Psoas muscle (tissue), 7 donors: ENCODE measurements at regions not wholly inside any gene's neighbourhood (a gene's known extent, or its start where the extent isn't known, plus 50 kb on each side); places are given as distances from the start of the nearest gene placed in this dataset.

ENCODE experiments used
- ATAC-seq, 4 donors: fragments of 200-7000 bp; cut with Tn5 transposase; one replicate each; pipeline ENCODE4 v1.9.1; 2020; ENCODE audit warnings: moderate library complexity in 3 of 4, mild to moderate bottlenecking in 2 of 4
- DNase-seq, 2 donors: peaks; one replicate each; pipeline ENCODE4 v3.0.0-alpha.2; 2020
- H3K27ac ChIP-seq: fragments of 200-600 bp; one replicate; pipeline ENCODE4 v1.8.0; 2022
- H3K27me3 ChIP-seq, 3 donors: fragments of 200-600 bp in 1 of 3; one replicate each; pipeline versions ENCODE4 v1.6.1 to v1.8.0; 2013 to 2022; ENCODE audit warnings: low read length in 2 of 3, mild to moderate bottlenecking in 2 of 3, moderate library complexity in 1 of 3; ENCODE audit not compliant: insufficient read depth in 3 of 3
- H3K36me3 ChIP-seq, 2 donors: fragments of 200-600 bp in 1 of 2; one replicate each; pipeline versions ENCODE4 v1.6.1 to v1.8.0; 2013 to 2022; ENCODE audit warnings: low read depth in 1 of 2, mild to moderate bottlenecking in 1 of 2, moderate library complexity in 1 of 2; ENCODE audit not compliant: insufficient read depth in 1 of 2
- H3K4me1 ChIP-seq: fragments of 200-600 bp; one replicate; pipeline ENCODE4 v1.8.0; 2022
- H3K4me3 ChIP-seq: fragments of 200-600 bp; one replicate; pipeline ENCODE4 v1.8.0; 2022; ENCODE audit warnings: mild to moderate bottlenecking
- H3K9me3 ChIP-seq: fragments of 200-600 bp; one replicate; pipeline ENCODE4 v1.8.0; 2022
- CTCF ChIP-seq: fragments of 200-600 bp; IDR thresholded peaks from one replicate; pipeline ENCODE4 v1.8.0; 2022; ENCODE audit warnings: antibody characterized with exemption
- WGBS, 3 donors: extraction: QIAGEN DNeasy Blood & Tissue Kit; methylation state at CpG; one replicate each; pipeline versions ENCODE4 v1.1.6 to v1.1.7; 2013; 5-methylcytosine and 5-hydroxymethylcytosine counted together
- intact Hi-C, 2 donors: fragments of 100-400 bp; cut with DNase I; formaldehyde crosslinking; loops; one replicate each; pipeline versions ENCODE4 v1.11.0 to v1.14.2; 2022
- donor health status: healthy with polysubstance abuse.
- donor health status: DM: no; HTN: no; CAD: no; lungs with moderate emphysema.
- donor health status: Bipolar disorder and iron deficiency.
- donor health status: healthy.
- donor health status: DM: yes; HTN: yes; CAD: no.
- donor health status: DM: no; HTN: no; CAD: no.
- donor health status: DM: yes; HTN: yes; CAD: no.

GRCh38 chr2:11940799-11941198, 194.4 kb downstream of the LPIN1 start:
- ATAC-seq (no peak), DNase-seq (no peak)
- no peaks in the 10 kb centered on the region for H3K27me3 ChIP-seq
- H3K4me1 ChIP-seq = no peaks in the 10 kb centered on the region
- no peak for TF ChIP-seq CTCF
- no peaks in the 10 kb centered on the region for H3K36me3 ChIP-seq
- no peak overlapping the region for H3K4me3 ChIP-seq
- H3K9me3 ChIP-seq = no peaks in the 10 kb centered on the region
- 92 to 94% (median 94%) methylated on average over 4 of the region's 4 CpGs for WGBS, 3 donors
- no peak overlapping the region for H3K27ac ChIP-seq
- intact Hi-C loops = no loop called here

- DNase-seq = no peak
- intact Hi-C loops = no loop called here
- 86 to 91% (median 90%) methylated on average over 17 of the region's 17 CpGs for WGBS, 3 donors
- no peak overlapping the region for H3K27ac ChIP-seq
- H3K9me3 ChIP-seq = no peaks in the 10 kb centered on the region
- no peak for TF ChIP-seq CTCF
- H3K27me3 ChIP-seq = no peaks in the 10 kb centered on the region
- no peak for ATAC-seq
- H3K4me3 ChIP-seq = no peak overlapping the region
- no peaks in the 10 kb centered on the region for H3K36me3 ChIP-seq
- H3K4me1 ChIP-seq = no peaks in the 10 kb centered on the region
These were observed 195.1 kb downstream of the LPIN1 start for GRCh38 chr2:11941201-11942177.

GRCh38 chr2:11942178-11942569, 195.7 kb downstream of the LPIN1 start:
- H3K9me3 ChIP-seq = no peaks in the 10 kb centered on the region
- intact Hi-C loops = no loop called here
- H3K4me3 ChIP-seq = no peak overlapping the region
- no peaks in the 10 kb centered on the region for H3K36me3 ChIP-seq
- ATAC-seq (no peak), DNase-seq (no peak)
- 92 to 95% (median 94%) methylated on average over 5 of the region's 5 CpGs for WGBS, 3 donors
- no peak overlapping the region for H3K27ac ChIP-seq
- H3K27me3 ChIP-seq = no peaks in the 10 kb centered on the region
- TF ChIP-seq CTCF = no peak
- H3K4me1 ChIP-seq = no peaks in the 10 kb centered on the region

- intact Hi-C loops = no loop called here
- 75 to 89% (median 89%) methylated on average over 4 of the region's 4 CpGs for WGBS, 3 donors
- DNase-seq (no peak), ATAC-seq (no peak)
- Histone ChIP-seq H3K27ac (no peak overlapping the region), H3K4me1 (no peaks in the 10 kb centered on the region), H3K9me3 (no peaks in the 10 kb centered on the region), H3K36me3 (no peaks in the 10 kb centered on the region), H3K4me3 (no peak overlapping the region), H3K27me3 (no peaks in the 10 kb centered on the region)
- TF ChIP-seq CTCF = no peak
These were observed 197.9 kb downstream of the LPIN1 start for GRCh38 chr2:11944311-11944710.
